ENCODE measurements at regions not wholly inside any gene's neighbourhood (a gene's known extent, or its start where the extent isn't known, plus 50 kb on each side); places are given as distances from the start of the nearest gene placed in this dataset.

DNA sequence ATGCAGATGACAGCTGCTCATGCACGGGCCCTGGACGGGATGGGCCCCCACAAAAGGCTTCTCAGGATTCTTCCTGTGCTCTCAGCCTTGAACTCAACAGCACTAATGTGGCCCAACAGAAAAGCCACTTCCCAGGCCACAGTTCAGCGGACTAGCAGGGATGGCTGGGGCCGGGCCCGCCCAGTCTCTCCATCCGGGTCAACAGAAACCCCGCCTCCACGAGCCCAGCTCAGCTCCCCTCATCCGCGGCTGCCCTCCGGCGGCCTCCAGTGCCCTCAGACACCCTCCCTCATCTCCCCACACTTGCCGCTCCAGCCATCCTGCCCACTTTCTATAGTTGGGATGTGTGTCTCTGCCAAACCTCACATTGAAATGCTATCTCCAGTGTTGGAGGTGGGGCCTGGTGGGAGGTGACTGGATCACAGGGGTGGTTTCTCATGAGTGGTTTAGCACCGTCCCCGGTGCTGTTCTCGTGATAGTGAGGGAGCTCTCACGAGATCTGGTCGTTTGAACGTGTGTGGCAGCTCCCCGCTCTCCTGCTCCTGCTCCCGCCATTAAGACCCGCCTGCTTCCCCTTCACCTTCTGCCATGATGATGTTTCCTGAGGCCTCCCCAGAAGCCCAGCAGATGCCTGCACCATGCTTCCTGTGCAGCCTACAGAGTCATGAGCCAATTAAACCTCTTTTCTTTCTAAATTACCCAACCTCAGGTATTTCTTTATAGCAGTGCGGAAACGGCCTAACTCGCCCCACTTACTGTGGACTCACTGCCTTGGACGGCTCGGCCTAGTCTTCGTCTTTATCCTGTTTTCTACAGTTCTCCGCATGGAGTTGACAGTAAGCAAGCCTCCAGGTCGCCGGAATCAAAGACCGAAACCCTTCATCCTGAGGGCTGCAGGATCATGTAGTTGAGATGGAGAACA lies 169.9 kb upstream of the RNF32 start:
- no peak overlapping the region for H3K9ac ChIP-seq (replicated peaks; ENCODE audit: extremely low read depth, insufficient read depth, low read length)
- FAIRE-seq (no peak), DNase-seq (ENCODE audit: low read depth, low spot score) (no peak)
- no peak overlapping the region for H3K27ac ChIP-seq (ENCODE audit: insufficient read depth, low read depth, low read length)
- no peaks in the 10 kb centered on the region for H3K36me3 ChIP-seq (ENCODE audit: control insufficient read depth in 2 of 2, extremely low read depth in 1 of 2, insufficient read depth in 2 of 2, low read length in 2 of 2)
- H3K9me1 ChIP-seq (replicated peaks; ENCODE audit: control insufficient read depth, extremely low read depth, insufficient read depth, low read length): no peaks in the 10 kb centered on the region
- peaks cover 8% of the 10 kb centered on the region for H3K4me1 ChIP-seq (ENCODE audit: control insufficient read depth, extremely low read depth, insufficient read depth, low read length)
- CTCF ChIA-PET: no interaction called here
- no TSS peak for BruUV-seq (replicated peaks)
- H3K9me3 ChIP-seq (replicated peaks; ENCODE audit: control insufficient read depth, insufficient read depth, low read length): no peaks in the 10 kb centered on the region
- H3K27me3 ChIP-seq (ENCODE audit: control insufficient read depth in 2 of 2, insufficient read depth in 2 of 2, low read length in 2 of 2): no peaks in the 10 kb centered on the region
- dilution Hi-C loops (cut with MboI; ENCODE audit: extremely low pct_ligation_motif_present, low sequenced_read_pairs) (no loop called here), intact Hi-C loops (cut with micrococcal nuclease) (loop anchor here (5.0 to 10.0 kb wide), 2 partner anchors 134 to 347 kb away; no protein-coding TSS in a partner anchor)
- no peak overlapping the region for H2AFZ ChIP-seq (ENCODE audit: low read depth, low read length)
- H3K4me3 ChIP-seq (replicated peaks in 1 of 3; ENCODE audit: insufficient read depth in 1 of 3, low read depth in 1 of 3, low read length in 3 of 3): no peak overlapping the region
- no peak overlapping the region for H3K4me2 ChIP-seq (ENCODE audit: insufficient read depth, low read length)
- H3K79me2 ChIP-seq (ENCODE audit: control insufficient read depth, insufficient read depth, low read length): no peaks in the 10 kb centered on the region
- TF ChIP-seq POLR2A (IDR thresholded peaks at IDR 0.05; ENCODE audit: low read depth, low read length) (no peak), MYC (IDR thresholded peaks at IDR 0.05; ENCODE audit: low read depth, low read length) (no peak), JUN (IDR thresholded peaks at IDR 0.05; ENCODE audit: borderline replicate concordance, insufficient read depth, insufficient read length, low read depth) (no peak), EZH2 (IDR thresholded peaks at IDR 0.05; ENCODE audit: borderline replicate concordance, low read depth, low read length, severe bottlenecking) (no peak), POLR2AphosphoS5 (IDR thresholded peaks at IDR 0.05; ENCODE audit: insufficient read depth, low read depth, low read length) (no peak)
- TF ChIP-seq, protein P1, sequence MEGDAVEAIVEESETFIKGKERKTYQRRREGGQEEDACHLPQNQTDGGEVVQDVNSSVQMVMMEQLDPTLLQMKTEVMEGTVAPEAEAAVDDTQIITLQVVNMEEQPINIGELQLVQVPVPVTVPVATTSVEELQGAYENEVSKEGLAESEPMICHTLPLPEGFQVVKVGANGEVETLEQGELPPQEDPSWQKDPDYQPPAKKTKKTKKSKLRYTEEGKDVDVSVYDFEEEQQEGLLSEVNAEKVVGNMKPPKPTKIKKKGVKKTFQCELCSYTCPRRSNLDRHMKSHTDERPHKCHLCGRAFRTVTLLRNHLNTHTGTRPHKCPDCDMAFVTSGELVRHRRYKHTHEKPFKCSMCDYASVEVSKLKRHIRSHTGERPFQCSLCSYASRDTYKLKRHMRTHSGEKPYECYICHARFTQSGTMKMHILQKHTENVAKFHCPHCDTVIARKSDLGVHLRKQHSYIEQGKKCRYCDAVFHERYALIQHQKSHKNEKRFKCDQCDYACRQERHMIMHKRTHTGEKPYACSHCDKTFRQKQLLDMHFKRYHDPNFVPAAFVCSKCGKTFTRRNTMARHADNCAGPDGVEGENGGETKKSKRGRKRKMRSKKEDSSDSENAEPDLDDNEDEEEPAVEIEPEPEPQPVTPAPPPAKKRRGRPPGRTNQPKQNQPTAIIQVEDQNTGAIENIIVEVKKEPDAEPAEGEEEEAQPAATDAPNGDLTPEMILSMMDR (IDR thresholded peaks at IDR 0.05; ENCODE audit: extremely low read depth in 1 of 2, insufficient read depth in 1 of 2, low read depth in 1 of 2, low read length in 2 of 2): no peak
- TF ChIP-seq, protein P2, sequence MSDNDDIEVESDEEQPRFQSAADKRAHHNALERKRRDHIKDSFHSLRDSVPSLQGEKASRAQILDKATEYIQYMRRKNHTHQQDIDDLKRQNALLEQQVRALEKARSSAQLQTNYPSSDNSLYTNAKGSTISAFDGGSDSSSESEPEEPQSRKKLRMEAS (IDR thresholded peaks at IDR 0.05; ENCODE audit: insufficient read depth, insufficient read length): no peak
- no peaks in the 10 kb centered on the region for H4K20me1 ChIP-seq (replicated peaks; ENCODE audit: control insufficient read depth, extremely low read depth, insufficient read depth, low read length)
- POLR2A ChIA-PET: no interaction called here
